ENCODE measurements at regions not wholly inside any gene's neighbourhood (a gene's known extent, or its start where the extent isn't known, plus 50 kb on each side); places are given as distances from the start of the nearest gene placed in this dataset.

DNA sequence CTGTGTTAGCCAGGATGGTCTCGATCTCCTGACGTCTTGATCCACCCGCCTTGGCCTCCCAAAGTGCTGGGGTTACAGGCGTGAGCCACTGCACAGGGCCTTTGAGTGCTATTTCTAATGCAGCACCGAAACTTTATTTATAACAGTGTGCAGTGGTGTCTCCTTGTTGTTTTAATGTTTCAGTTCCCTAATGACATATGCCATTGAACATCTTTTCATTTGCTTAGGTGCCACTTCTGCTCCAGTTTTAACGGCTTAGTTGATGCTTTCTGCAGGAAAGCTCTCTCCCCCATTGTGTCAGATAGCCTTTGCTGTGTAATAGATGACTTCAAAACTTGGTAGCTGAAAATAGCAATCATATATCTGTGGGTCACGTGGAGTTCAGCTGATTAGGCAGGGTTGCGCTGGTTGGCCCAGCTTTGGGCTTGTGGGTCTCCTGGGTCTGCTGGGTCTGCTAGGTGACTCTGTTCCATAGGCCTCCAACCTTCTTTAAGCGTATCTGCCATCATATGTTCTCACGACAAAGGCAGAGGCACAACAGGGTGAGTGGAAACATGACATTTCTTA lies 76.4 kb upstream of the SHISA3 start:
- intact Hi-C loops (cut with DNase I) = no loop called here

DNA sequence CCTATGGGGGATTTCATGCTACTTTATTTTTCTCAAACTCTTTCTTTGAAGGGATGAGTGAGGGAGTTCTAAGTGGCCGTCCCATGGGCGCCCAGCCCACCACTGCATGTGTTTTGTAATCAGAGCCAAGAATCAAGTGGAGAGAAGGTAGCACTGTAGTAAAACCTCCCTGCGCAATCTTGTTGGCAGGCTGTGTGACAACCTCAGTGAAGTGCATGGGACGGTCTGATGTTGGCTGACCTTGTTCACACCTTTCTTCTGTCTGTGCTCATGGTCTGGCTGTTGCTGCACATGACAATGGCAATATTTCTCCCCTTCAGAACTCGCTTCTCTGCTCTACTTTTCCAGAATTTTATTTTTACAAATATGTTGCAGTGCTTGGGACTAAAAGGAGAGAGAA lies 71.2 kb upstream of the SHISA3 start:
- intact Hi-C loops (cut with DNase I) = no loop called here
- no peak for DNase-seq (ENCODE audit: low spot score)

More for the DNA sequence above, 76.4 kb upstream of the SHISA3 start:
- DNase-seq (ENCODE audit: low spot score) = no peak

DNA sequence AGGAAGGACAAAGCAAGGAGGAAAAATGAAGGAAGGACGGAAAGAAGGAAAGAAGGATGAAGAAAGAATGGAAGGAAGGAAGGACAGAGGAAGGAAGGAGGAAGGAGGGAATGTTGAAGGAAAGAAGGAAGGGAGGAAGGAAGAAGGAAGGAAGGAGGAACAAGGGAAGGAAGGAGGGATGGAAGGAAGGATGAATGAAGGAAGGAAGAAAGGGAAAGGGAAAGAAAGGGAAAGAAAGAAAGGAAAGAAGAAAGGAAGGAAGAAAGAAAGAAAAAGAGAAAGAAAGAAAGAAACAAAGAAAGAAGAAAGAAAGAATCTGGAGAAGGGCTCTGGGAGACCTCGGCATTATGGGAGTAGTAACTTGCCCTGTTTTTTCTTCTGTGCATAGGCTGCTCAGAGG lies 70.8 kb upstream of the SHISA3 start:
- DNase-seq (ENCODE audit: low spot score) = no peak
- intact Hi-C loops (cut with DNase I) = no loop called here

DNA sequence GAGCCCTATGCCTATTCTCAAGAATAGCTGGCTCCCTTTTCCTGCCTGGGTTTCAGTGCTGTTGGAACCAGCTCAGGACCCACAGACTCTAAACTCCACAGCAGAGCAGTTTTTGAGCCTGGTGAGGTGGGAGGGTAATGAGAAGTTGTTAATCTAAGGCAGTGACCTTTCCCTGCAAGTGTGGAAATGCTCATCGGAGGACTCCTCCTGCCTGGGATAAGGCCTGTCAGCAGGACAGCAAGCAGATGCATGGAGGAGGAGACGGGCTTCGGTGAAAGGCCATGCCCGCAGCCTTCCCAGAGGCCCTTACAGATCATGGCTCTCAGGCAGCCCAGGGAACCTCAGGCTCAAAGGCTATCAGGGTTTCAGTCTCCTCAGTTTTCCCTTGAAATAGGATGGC lies 70.0 kb upstream of the SHISA3 start:
- intact Hi-C loops (cut with DNase I) = no loop called here
- no peak for DNase-seq (ENCODE audit: low spot score)

DNA sequence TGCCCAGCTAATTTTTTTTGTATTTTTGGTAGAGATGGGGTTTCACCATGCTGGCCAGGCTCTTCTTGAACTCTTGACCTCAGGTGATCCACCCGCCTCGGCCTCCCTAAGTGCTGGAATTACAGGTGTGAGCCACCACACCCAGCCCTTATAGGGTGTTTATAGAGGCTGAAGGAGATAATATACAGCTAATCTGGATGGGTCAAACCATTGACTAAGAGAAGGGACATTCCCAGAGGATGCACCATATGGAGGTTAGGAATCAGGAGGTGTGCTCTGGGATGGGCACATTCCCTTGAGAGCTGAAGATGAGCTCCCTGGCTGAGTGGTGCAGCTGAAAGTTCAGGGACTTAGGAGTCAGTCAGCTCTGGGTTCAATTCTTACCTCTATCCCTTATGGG lies 68.3 kb upstream of the SHISA3 start:
- intact Hi-C loops (cut with DNase I) = no loop called here
- DNase-seq (ENCODE audit: low spot score) = no peak

DNA sequence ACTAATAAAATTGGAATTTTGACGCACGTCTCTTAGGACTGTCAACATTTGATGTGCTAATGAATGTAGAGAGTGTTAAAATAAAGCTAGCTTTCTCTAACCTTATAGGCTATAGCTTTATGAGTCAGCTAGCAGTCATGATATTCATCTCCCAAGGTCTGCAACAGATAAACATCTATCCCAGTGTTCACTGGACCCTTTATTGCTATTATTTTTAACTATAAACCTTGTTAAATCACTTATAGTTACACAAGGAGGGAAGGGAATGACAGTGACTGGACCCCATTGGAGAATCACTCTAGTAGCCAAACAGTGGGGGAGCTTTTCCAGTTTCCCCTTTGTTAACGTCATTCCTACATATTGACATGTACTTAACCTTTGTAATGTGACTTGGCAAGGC lies 67.9 kb upstream of the SHISA3 start:
- intact Hi-C loops (cut with DNase I) = no loop called here
- DNase-seq (ENCODE audit: low spot score) = no peak

DNA sequence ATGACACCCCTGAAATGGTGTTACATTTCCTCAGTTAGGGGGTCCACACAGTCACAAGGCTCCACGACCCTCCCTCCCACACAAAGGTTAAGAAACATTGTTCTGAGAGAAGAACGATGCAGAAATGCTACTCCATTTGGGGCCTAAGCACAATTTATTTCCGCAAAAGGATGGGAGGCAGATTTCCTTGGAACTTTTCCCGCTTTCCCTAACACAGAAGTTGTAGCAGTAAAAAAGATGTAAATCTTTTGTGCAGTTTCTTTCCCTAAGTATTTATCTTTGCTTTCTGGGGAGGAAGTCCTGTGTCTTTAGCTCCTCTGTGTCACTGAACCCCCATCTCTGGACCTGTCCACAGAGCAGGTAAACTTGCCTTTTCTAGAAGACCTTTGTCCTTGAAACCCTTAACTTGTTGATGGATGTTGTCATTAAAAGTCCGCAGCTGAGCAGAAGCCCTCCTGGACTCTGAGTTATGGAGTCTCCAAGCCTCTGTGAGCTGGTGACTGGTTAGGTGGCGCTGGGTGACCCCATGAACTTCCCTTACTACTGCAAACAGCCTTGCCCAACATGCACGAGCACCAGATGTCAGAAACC lies 67.2 kb upstream of the SHISA3 start:
- intact Hi-C loops (cut with DNase I) = no loop called here
- DNase-seq (ENCODE audit: low spot score) = no peak

DNA sequence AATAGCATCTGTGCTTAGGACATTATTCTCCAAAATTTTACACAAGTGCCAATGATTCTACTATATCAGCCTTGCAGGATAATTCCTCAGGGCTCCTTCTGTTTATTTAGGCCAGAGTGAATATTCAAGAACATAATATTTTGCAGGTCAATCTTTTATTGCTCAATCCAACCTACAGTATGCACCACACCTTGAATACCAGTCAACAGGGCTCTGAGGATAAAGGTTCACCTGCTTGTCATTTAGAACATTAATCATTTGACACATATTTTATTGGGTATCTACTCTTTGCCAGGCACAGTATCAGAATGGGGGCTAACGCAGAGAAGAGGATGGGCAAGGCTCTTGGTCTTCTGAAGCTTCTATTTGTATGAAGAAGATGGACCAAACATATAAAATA lies 66.2 kb upstream of the SHISA3 start:
- intact Hi-C loops (cut with DNase I) = no loop called here
- no peak for DNase-seq (ENCODE audit: low spot score)

DNA sequence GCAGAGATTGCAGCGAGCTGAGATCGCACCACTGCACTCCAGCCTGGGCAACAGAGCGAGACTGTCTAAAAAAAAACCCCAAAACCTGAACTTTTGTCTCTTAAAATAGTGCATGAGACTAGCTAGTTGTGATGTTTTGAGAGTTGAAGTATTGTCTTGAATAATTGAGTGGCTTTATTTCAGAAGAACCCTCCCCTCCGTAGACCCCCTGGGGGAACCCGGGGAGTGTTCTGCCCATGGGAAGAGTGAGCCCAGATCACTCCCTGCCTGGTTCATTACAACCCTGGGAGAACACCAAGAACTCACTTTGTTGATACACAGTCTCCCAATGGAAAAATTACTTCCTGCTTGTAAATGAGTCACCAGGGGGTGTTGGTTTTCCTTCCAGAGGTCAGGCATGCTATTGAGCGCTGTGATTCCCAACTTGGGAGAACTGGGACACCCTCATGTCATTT lies 65.3 kb upstream of the SHISA3 start:
- intact Hi-C loops (cut with DNase I) = no loop called here
- no peak for DNase-seq (ENCODE audit: low spot score)

DNA sequence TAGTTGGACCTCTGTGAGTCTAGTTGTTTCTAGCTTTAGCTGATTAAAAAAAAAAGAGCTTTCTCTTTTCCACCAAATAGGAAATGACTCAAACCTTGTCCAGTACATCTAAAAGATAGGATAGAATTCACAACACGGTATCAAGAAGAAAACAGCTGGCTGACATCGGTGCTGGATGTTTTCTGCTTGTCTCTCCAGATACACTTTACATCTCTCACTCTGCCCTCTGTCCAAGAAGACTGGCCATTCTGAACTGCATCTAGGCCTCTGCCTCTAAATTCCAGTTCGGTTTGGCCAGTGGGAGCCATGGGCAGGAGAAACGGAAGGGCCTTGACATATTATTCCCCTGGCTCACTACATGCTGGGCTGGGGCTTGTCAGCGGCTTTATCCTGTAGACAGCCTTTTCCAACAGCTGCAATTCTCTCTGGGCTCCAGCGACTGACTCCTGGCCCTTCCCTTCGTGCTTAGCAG lies 57.3 kb upstream of the SHISA3 start:
- DNase-seq (ENCODE audit: low spot score) = no peak
- intact Hi-C loops (cut with DNase I) = loop anchor here in 1 of 2 donors (5.0 kb wide), 1 partner anchor 1398 kb away; no protein-coding TSS in a partner anchor

DNA sequence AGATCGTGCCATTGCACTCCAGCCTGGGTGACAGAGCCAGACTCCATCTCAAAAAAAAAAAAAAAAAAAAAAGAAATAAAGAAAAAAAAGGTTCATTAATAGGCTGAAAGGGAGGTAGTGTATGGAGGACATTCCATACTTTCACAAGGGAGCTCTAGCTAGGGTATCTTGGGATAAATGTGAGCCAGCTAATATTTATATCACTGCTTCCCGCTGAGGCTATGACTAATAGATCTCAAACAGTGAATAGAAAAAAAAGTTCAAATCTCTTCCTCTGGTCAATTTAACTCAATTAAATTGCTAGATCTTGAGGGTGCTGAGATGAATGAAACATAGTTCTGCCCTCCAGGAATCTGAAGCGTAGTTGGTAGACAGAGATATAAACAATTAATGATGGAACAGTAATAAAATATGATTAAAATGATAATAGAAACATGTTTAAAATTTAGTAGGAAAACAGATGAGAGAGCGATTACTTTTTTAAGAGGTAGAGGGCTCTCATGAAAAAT lies 55.7 kb upstream of the SHISA3 start:
- no peak for DNase-seq (ENCODE audit: low spot score)
- intact Hi-C loops (cut with DNase I) = loop anchor here in 1 of 2 donors (5.0 kb wide), 1 partner anchor 1399 kb away; no protein-coding TSS in a partner anchor

DNA sequence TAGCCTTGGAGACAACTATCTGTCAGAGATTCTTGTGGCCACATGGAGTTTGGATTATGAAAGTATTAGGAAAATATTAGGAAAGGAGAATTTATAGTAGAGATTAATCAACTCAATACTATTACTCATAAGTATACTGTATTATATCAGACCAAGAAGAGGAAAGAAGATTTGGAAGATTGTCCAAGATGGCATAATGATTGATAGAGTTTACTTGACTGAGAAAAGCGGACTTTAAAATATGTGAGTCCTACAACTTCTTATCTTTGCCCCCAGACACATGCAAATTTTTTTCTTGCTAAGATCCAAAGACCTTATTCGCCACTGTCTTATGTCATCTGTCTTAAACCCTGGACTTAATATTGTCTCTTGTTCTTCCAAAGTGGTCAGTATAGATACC lies 54.8 kb upstream of the SHISA3 start:
- DNase-seq (ENCODE audit: low spot score) = no peak
- intact Hi-C loops (cut with DNase I) = loop anchor here in 1 of 2 donors (5.0 kb wide), 1 partner anchor 1400 kb away; no protein-coding TSS in a partner anchor

DNA sequence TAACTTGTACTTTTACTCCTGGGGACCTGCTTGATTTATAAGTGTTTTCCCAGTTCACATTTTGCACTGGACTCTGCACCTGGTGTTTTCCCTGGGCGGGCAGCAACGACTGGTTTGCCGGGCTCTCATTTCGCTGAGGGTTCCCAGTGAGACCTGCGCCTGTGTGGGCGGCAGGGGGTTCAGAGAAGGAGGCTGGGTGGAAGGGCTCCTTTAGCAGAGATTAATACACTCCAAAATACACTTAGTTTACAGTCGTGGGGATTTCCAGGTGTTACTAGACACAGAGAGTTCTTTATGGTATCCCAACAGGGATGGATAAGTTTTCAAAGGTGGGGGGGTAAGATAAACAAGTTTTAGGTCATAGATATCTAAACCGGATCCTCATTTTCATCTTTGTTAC lies 53.0 kb upstream of the SHISA3 start:
- no peak for DNase-seq (ENCODE audit: low spot score)
- intact Hi-C loops (cut with DNase I) = loop anchor here in 1 of 2 donors (5.0 kb wide), 1 partner anchor 1402 kb away; no protein-coding TSS in a partner anchor

DNA sequence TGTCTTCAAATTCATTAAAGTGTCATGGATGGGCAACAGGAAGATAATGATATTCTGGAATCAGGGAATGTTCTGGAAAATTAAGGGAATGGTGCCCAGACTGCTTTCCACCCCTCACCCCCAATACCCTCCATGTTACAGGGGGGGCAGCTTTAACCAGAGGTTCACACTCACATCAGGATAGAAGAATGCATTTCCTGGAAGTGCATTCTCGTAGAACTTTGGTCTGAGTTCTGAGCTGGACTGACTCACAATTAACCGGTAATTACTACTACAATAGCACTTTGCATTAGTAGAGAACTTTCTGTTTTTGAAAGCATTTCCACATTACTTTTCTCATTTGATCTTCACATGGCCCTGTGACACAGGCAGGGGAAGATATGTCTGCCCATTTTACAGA lies 52.5 kb upstream of the SHISA3 start:
- DNase-seq (ENCODE audit: low spot score) = no peak
- intact Hi-C loops (cut with DNase I) = loop anchor here in 1 of 2 donors (5.0 kb wide), 1 partner anchor 1402 kb away; no protein-coding TSS in a partner anchor

DNA sequence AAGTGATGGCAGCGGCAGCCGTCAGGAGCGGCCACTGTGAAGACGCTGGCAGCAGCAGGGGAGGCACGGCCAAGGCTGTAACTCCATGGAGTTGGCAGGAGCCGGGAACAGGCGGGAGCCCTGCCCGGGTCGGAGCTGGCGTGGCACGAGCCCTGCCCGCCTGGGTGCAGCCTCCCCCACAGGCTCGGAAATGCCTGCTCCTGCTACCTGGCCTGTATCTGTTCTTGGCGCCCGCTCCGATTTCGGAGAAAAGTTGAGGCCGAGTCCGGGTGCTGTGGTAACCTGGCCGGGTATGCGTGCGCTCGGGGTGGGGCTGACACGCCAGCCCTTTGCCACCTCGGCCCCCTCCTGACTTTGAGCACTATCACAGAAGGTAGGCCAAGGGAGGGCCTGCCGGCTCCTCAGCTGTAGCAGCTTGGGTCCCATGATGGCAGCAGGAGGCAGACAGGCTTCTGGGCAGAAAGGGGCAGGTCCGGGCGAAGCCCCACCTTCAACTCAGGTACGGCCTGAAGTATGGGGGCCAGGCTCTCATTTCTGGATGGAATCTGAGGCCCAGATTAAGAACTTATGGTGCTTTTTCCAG lies 51.2 kb upstream of the SHISA3 start:
- no peak for DNase-seq (ENCODE audit: low spot score)
- intact Hi-C loops (cut with DNase I) = no loop called here

DNA sequence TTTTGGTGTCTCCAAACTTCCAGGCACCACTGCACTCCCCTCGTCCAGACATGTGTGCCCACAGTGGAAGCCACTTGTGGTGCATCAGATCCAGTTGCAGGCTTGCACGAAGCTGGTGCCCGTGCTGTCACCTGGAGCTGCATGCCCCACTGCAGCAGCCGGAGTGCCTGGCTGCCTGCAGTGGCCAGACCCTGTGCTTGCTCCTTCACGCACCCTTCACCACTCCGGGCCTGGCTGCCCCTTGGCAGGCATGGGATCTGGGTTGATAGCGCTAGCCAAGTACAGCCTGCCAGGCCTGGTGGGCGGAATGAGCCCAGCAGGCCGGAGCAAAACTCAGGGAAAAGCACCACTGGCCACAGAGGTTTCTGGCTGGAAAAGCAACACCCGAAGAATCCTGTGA lies 50.2 kb upstream of the SHISA3 start:
- intact Hi-C loops (cut with DNase I) = no loop called here
- no peak for DNase-seq (ENCODE audit: low spot score)

All from posterior vena cava (tissue), 2 donors.